ENCODE measurements at regions not wholly inside any gene's neighbourhood (a gene's known extent, or its start where the extent isn't known, plus 50 kb on each side); places are given as distances from the start of the nearest gene placed in this dataset.

GRCh38 chr6:21299216-21299615 is 294.3 kb upstream of the SOX4 start:
- no peaks in the 10 kb centered on the region for H3K4me1 Mint-ChIP-seq
- DNase-seq (no peak), ATAC-seq (ENCODE audit: low read depth) (no peak)
- no peak overlapping the region for H3K4me3 Mint-ChIP-seq
- no peak overlapping the region for H3K27ac Mint-ChIP-seq
- ChIA-PET POLR2A (no interaction called here), CTCF (no interaction called here)
- peaks cover 2% of the 10 kb centered on the region for H3K27me3 Mint-ChIP-seq
- no peak for TF ChIP-seq CTCF (IDR thresholded peaks at IDR 0.05)
- peaks cover 18% of the 10 kb centered on the region for H3K9me3 Mint-ChIP-seq
- intact Hi-C loops (cut with micrococcal nuclease): no loop called here
- peaks cover 2% of the 10 kb centered on the region for H3K36me3 Mint-ChIP-seq (ENCODE audit: low read depth)

GRCh38 chr6:21300439-21300838 is 293.1 kb upstream of the SOX4 start:
- no peak for TF ChIP-seq CTCF (IDR thresholded peaks at IDR 0.05)
- no peak overlapping the region for H3K27ac Mint-ChIP-seq
- no peak overlapping the region for H3K4me3 Mint-ChIP-seq
- peaks cover 18% of the 10 kb centered on the region for H3K9me3 Mint-ChIP-seq
- ATAC-seq (ENCODE audit: low read depth): no peak
- DNase-seq: no peak
- ChIA-PET POLR2A (no interaction called here), CTCF (no interaction called here)
- peaks cover 2% of the 10 kb centered on the region for H3K27me3 Mint-ChIP-seq
- H3K36me3 Mint-ChIP-seq (ENCODE audit: low read depth): peaks cover 2% of the 10 kb centered on the region
- no peaks in the 10 kb centered on the region for H3K4me1 Mint-ChIP-seq
- intact Hi-C loops (cut with micrococcal nuclease): no loop called here

GRCh38 chr6:21305893-21306332 is 287.6 kb upstream of the SOX4 start:
- no peak overlapping the region for H3K27ac Mint-ChIP-seq
- intact Hi-C loops (cut with micrococcal nuclease): no loop called here
- H3K9me3 Mint-ChIP-seq: peaks cover 18% of the 10 kb centered on the region
- H3K4me1 Mint-ChIP-seq: no peaks in the 10 kb centered on the region
- ChIA-PET POLR2A (no interaction called here), CTCF (no interaction called here)
- DNase-seq: no peak
- H3K4me3 Mint-ChIP-seq: no peak overlapping the region
- no peak for TF ChIP-seq CTCF (IDR thresholded peaks at IDR 0.05)
- H3K36me3 Mint-ChIP-seq (ENCODE audit: low read depth): peaks cover 2% of the 10 kb centered on the region
- ATAC-seq (ENCODE audit: low read depth): no peak
- no peaks in the 10 kb centered on the region for H3K27me3 Mint-ChIP-seq

- intact Hi-C loops (cut with micrococcal nuclease): no loop called here
- DNase-seq: no peak
- no peaks in the 10 kb centered on the region for H3K27me3 Mint-ChIP-seq
- no peak overlapping the region for H3K27ac Mint-ChIP-seq
- peaks cover 2% of the 10 kb centered on the region for H3K36me3 Mint-ChIP-seq (ENCODE audit: low read depth)
- H3K9me3 Mint-ChIP-seq: peaks cover 14% of the 10 kb centered on the region
- ChIA-PET CTCF (no interaction called here), POLR2A (no interaction called here)
- H3K4me3 Mint-ChIP-seq: no peak overlapping the region
- ATAC-seq (ENCODE audit: low read depth): no peak
- no peaks in the 10 kb centered on the region for H3K4me1 Mint-ChIP-seq
- TF ChIP-seq CTCF (IDR thresholded peaks at IDR 0.05): no peak
Measured at GRCh38 chr6:21306546-21306945, 287.0 kb upstream of the SOX4 start.

GRCh38 chr6:21309807-21310221 is 283.7 kb upstream of the SOX4 start:
- H3K9me3 Mint-ChIP-seq: no peaks in the 10 kb centered on the region
- intact Hi-C loops (cut with micrococcal nuclease): no loop called here

More at GRCh38 chr6:21309807-21310221, 283.7 kb upstream of the SOX4 start:
- Mint-ChIP-seq H3K4me3 (no peak overlapping the region), H3K4me1 (no peaks in the 10 kb centered on the region), H3K27me3 (no peaks in the 10 kb centered on the region), H3K27ac (no peak overlapping the region), H3K36me3 (ENCODE audit: low read depth) (no peaks in the 10 kb centered on the region)
- ChIA-PET POLR2A (no interaction called here), CTCF (no interaction called here)
- ATAC-seq (ENCODE audit: low read depth) (no peak), DNase-seq (no peak)
- no peak for TF ChIP-seq CTCF (IDR thresholded peaks at IDR 0.05)
